GM19452 (cell line): ENCODE measurements at regions not wholly inside any gene's neighbourhood (a gene's known extent, or its start where the extent isn't known, plus 50 kb on each side); places are given as distances from the start of the nearest gene placed in this dataset.
"Not testable (repeated sequence)": the region's sequence is repeated elsewhere in the genome, so short reads cannot be mapped to it uniquely, and the experiment has no call there.

Experiments used
- ATAC-seq: cut with Tn5 transposase; IDR thresholded peaks from one replicate; pipeline ENCODE4 v1.9.1; 2021; ENCODE audit not compliant: unreplicated experiment

DNA sequence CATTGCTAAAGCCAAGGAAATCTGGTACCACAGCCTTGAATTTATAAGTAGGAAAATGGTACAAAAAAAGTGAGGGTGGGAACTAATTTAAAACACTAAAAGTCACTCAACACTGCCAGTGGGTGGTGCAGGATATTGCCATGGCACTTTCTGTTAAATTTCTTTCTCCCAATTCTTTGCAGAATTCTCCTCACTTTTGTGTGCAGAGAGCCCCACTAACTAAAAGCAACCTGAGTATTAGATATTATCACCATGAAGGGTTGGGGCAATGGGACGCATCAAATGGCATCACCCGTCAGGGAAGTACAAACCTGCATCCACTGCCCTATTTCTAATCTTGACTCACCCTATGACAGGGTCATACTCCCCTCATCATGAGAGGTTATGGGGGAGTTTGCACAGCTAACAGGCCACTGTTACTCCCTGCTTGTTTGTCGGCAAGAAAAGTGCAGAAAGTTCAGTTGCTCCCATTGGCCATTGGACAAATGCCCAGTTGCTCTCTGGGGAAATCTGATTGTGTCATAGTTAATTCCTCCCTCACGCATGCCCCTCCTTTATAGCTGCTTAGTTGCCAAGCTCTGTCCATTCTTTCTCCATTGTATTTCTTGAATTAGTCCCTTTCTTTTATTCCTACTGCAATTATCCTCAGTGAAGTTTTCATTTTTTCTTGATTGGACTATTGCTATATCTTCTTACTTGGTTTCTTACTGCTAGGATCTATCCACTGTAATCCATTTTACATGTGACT, 93.8 kb upstream of the BLID start:
- no peak for ATAC-seq

DNA sequence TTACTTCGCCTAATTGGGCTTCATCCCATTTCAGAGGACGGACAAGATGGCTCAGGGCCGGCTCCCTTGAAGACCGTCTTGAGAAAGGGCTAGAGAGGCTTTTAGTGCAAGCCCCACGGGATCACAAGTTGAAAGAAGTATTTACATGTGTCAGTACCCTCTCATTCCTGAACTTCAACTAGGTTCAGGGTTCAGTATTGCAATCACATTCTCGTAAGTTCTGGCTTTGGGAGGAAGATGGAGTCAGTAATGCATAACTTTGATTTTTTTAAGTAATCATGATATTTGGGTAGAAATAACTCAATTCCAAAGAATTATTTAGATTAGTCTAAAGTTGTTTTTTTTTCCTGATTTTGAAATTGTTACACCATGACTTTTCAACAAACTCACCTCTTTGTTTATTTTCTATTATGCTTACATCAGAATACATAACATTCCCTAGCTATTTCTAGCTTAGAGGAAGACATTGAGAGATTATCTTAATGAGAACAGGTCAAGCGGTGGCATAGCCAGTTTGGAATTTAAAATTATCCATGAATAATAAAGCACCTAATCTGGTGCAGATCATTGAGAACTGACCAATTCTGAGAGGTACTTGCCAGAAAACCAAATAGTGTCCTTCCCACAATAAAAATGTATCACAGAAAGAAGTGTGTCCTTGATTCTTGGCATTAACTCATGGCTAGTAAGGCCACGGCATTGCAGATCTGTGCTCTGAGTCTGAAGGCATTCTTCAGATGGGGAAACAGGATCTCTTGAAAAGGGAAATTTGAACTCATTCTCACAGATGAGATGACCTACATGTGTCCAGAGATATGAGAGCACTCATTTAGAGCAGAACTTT, 92.1 kb upstream of the BLID start:
- no peak for ATAC-seq

GRCh38 chr11:122207505-122207904, 91.5 kb upstream of the BLID start:
- no peak for ATAC-seq

DNA sequence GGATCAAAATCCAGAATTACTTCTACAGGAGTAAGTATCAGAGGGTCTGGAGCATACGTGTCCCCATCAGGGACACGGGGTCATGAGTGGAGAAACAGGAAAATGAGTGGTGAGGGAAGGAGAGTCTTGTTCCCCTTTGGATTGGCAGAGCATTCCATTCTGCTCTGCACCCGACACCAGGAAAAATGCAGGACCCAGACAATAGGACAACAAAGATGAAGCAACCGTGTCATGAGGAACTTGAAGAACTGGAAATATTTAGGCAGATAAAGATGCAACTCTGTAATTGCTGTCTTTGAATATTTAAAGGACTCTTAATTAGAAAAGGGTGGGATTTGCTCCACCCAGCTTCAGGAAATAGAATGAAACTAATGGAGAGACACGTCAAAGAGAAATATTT, 89.0 kb upstream of the BLID start:
- ATAC-seq, result no peak

GRCh38 chr11:122204206-122204605, 88.2 kb upstream of the BLID start:
- ATAC-seq, result no peak

GRCh38 chr11:122202951-122203456, 87.0 kb upstream of the BLID start:
- no peak for ATAC-seq

DNA sequence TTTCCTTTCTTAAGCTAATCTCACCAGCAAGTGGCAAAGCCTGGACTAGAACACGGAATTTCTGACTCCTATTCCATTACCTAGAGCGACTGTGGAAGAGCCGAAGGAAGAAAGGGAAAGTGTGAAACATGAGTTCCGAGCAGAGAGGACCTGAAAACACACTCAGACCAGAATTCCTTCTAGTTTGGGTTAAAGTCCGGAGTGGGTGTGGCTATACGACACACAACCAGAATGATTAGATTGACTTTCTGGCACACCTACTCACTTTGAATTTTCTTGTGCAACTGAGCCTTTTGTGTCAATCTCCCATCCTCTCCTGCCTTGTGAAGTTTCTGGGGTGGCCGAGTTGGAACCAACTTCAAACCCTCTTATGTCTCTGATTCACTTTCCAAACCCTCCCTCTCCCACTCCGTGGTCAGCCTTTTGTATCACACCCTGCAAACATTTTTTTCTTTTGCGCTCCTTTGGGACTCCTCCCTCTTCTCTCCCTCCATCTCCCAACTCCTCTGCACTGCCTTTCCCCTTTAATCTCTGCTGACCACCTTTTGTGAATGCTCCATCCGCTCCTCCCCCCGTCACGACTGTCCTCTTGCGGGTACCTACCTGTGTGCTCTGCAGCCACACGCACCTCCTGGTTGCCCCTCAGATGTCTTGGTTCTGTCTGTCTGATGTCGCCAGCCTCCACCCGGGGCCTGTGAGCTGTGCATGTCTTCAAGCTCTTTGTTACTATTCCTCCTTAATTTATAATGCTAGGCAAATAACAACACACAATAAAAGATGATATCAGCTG, 86.3 kb upstream of the BLID start:
- no peak for ATAC-seq

GRCh38 chr11:122201106-122201505, 85.1 kb upstream of the BLID start:
- ATAC-seq, result no peak

- ATAC-seq, result no peak
These were observed 83.6 kb upstream of the BLID start for GRCh38 chr11:122199661-122200060.

GRCh38 chr11:122198291-122198983, 82.4 kb upstream of the BLID start:
- ATAC-seq, result no peak

- no peak for ATAC-seq
These were observed 81.3 kb upstream of the BLID start for GRCh38 chr11:122197066-122197987.

GRCh38 chr11:122195790-122196189, 79.8 kb upstream of the BLID start:
- ATAC-seq, result no peak

- not testable (repeated sequence) for ATAC-seq
These were observed 78.0 kb upstream of the BLID start for GRCh38 chr11:122193881-122194480.

DNA sequence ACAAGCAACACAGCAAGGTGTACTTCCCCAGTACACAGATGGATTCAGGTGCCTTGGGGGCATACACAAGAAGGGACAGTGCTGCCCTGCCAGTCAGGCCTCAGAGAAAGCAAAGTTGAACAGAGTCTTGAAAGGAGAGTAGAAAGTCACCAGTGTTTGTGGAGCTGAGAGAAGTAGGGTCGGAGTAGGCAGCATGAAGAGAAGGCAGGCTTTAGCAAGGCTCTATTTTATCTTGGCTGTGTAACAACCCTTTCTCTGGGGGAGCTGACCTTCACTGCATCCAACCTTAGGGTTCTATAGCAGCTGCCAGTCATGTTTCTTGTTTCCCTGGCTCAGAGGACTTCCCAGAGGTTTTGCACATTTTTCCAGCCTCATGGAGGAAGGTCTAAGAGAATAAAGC, 77.4 kb upstream of the BLID start:
- ATAC-seq, result no peak

DNA sequence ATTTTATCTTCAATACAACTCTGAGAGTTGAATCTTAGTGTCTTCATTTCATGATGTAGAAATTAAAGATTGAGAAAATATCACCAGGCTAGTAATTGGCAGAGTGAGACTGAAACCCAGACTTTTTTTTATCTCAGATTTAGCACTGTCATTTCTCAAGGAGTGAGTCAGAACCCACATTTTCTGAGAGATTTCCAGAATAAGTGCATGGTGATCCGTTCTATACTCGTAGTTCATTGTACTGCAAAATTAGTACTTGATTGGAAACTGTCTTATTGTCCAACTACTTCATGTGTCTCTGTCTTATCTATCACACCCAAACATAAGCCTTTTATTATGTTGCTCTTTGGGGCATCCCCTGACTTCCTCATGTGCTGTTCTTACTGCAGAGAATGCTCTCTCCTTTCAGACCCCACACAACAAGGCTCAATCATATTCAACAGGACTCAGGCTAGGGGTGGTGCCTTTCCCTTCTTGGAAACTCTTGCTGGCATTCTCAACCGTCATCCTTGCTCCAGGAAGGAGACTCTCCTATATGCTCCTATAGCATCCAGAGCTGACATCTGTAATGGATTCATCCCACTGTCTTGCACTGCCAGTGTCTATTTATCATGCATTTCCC, 76.7 kb upstream of the BLID start:
- ATAC-seq, result no peak

DNA sequence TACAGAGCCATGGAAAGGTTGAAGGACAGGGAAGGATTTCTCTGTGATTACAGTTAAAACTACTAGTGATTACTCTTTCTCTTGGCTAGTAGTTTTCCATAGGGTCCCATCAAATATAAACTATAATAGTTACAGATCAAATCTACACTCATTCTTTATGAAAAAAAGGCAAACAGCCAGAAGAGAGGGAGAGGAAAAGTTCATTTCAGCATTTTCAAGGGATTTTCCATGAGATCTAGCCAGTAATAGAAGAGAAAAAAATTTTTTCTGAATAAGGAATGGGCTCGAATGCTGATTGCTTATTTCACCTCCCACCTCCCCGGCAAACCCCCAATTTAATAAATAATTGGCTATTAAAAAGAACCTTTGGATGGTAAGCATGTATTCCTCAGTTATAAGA, 74.8 kb upstream of the BLID start:
- no peak for ATAC-seq

DNA sequence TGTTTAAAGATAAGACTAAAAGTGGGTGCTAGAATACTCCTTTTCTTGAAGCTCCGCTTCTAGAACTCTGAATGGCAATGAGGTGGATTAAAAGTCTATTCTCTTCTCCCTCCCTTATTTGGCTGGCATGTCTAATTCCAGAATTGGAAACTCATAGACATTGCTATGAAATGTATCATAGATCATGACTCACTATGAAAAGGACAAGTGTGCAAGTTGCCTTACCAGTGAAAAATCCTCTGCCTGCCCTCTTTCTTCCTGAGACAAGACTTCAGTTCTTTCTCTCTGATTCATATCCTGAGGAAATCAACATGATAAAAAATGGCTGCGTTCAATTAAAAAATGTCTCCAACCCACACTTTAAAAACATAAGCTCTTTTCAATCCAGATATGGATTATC, 73.2 kb upstream of the BLID start:
- no peak for ATAC-seq

DNA sequence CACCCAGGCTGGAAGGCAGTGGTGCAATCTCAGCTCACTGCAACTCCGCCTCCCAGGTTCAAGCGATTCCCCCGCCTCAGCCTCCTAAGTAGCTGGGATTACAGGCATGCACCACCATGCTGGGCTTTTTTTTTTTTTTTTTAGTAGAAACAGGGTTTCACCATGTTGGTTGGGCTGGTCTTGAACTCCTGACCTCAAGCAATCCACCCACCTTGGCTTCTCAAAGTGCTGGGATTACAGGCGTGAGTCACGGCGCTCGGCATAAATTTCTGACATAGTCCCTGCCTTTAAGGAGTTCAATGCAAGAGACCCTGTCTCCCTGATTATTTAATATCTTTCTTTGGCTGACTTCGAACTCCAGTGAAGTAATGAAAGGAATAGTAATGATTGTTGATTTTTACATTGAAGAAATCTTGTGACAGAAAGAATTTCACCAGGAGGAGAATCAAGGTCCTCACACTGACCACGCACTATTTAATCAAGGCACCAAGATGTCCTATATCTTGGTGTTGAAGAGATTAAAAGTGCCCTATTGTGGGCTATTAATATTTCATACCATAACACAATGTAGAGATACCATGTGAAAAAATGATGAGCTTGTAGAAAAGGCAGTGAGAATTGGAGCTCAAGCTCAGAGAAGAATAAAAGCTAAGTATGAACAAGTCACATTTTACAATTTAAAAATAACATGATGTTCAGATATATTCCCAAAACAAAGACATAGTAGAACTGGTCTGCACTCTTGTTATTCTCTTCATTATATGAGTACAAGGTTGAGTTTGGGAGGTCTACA, 71.6 kb upstream of the BLID start:
- no peak for ATAC-seq
